ENCODE measurements at regions not wholly inside any gene's neighbourhood (a gene's known extent, or its start where the extent isn't known, plus 50 kb on each side); places are given as distances from the start of the nearest gene placed in this dataset.

GRCh38 chr9:86730163-86730928 lies 217.0 kb downstream of the GAS1 start:
- Histone ChIP-seq H3K9me3 (no peaks in the 10 kb centered on the region), H3K4me1 (peaks cover 6% of the 10 kb centered on the region), H3K36me3 (ENCODE audit: low read depth, missing control alignments) (no peaks in the 10 kb centered on the region), H3K4me3 (no peak overlapping the region), H3K27me3 (no peaks in the 10 kb centered on the region), H3K27ac (no peak overlapping the region)
- WGBS, 2 donors = 80 to 89% methylated on average over 6 of the region's 6 CpGs
- intact Hi-C loops (cut with DNase I; ENCODE audit: low total_unique reads) = no loop called here
- TF ChIP-seq CTCF (IDR thresholded peaks at IDR 0.05) (no peak), POLR2A (IDR thresholded peaks at IDR 0.05) (no peak)
- DNase-seq = no peak

GRCh38 chr9:86724529-86724928 lies 222.8 kb downstream of the GAS1 start:
- H3K27ac ChIP-seq = no peak overlapping the region
- WGBS, 2 donors = 84 to 95% methylated on average over 1 of the region's 1 CpG
- TF ChIP-seq POLR2A (IDR thresholded peaks at IDR 0.05) = no peak
- no peak for TF ChIP-seq CTCF (IDR thresholded peaks at IDR 0.05)

GRCh38 chr9:86723346-86723745 lies 224.0 kb downstream of the GAS1 start:
- no peak for DNase-seq
- no peaks in the 10 kb centered on the region for H3K27me3 ChIP-seq
- H3K27ac ChIP-seq = no peak overlapping the region
- WGBS, 2 donors = 66 to 69% methylated on average over 3 of the region's 3 CpGs
- no peaks in the 10 kb centered on the region for H3K9me3 ChIP-seq
- no peaks in the 10 kb centered on the region for H3K36me3 ChIP-seq (ENCODE audit: low read depth, missing control alignments)
- intact Hi-C loops (cut with DNase I; ENCODE audit: low total_unique reads) = no loop called here
- TF ChIP-seq CTCF (IDR thresholded peaks at IDR 0.05) = no peak
- TF ChIP-seq POLR2A (IDR thresholded peaks at IDR 0.05) = no peak
- H3K4me3 ChIP-seq = no peak overlapping the region
- H3K4me1 ChIP-seq = peaks cover 4% of the 10 kb centered on the region

More at GRCh38 chr9:86724529-86724928, 222.8 kb downstream of the GAS1 start:
- Histone ChIP-seq H3K4me3 (no peak overlapping the region), H3K9me3 (no peaks in the 10 kb centered on the region), H3K27me3 (no peaks in the 10 kb centered on the region), H3K36me3 (ENCODE audit: low read depth, missing control alignments) (no peaks in the 10 kb centered on the region), H3K4me1 (peaks cover 4% of the 10 kb centered on the region)
- DNase-seq = no peak
- intact Hi-C loops (cut with DNase I; ENCODE audit: low total_unique reads) = no loop called here

GRCh38 chr9:86722706-86723075 lies 224.6 kb downstream of the GAS1 start:
- no peak for DNase-seq
- Histone ChIP-seq H3K4me3 (no peak overlapping the region), H3K27me3 (no peaks in the 10 kb centered on the region), H3K36me3 (ENCODE audit: low read depth, missing control alignments) (no peaks in the 10 kb centered on the region), H3K4me1 (peaks cover 4% of the 10 kb centered on the region), H3K27ac (no peak overlapping the region), H3K9me3 (no peaks in the 10 kb centered on the region)
- WGBS, 2 donors = 73 to 76% methylated on average over 3 of the region's 3 CpGs
- intact Hi-C loops (cut with DNase I; ENCODE audit: low total_unique reads) = no loop called here
- TF ChIP-seq POLR2A (IDR thresholded peaks at IDR 0.05) (no peak), CTCF (IDR thresholded peaks at IDR 0.05) (no peak)
